ENCODE measurements at regions not wholly inside any gene's neighbourhood (a gene's known extent, or its start where the extent isn't known, plus 50 kb on each side); places are given as distances from the start of the nearest gene placed in this dataset.

DNA sequence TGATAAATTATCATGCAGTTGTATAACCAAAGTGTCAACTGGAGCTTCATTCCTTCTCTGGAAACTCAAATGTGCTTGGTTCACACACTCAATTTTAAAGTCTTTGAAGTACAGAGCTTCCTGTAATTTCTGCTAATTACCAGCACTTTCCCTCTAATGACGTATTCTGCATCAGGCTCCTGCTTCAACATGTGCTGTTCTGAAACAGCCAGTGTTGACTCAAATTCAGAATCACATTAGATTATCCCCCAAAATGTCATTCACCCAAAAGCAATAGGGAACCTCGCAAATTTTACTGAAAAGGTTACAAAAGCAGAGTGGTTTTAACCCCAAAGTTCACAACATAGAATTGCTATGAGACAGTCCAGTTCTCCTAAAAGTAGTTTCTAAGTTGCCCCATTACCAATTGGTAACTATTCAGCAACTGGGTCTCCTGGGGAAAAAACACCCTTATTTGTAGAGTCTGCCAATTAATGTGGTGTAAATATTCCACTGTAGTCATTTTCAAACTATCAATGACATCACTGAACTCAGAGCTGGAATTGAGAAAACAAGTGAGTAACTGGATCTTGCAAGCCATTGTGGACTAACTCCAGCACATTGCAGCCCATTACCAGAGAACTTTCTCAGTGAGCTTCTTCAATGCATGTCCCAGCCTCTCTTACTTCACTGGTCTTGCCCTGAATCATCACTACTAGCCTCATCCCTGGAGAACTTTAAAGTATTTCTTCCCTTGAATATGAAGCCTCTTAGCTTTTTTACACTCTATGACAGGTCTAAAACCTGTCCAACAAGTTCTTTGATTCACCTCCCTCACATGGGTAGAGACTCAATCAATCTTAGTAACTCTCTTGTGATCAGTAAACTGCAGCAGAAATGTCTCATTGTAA, 955.4 kb downstream of the EFNB2 start:
- no peaks in the 10 kb centered on the region for H3K27me3 ChIP-seq (ENCODE audit: control insufficient read depth, insufficient read depth, low read length)
- H3K36me3 Mint-ChIP-seq: no peaks in the 10 kb centered on the region
- no peak overlapping the region for H3K4me3 Mint-ChIP-seq

DNA sequence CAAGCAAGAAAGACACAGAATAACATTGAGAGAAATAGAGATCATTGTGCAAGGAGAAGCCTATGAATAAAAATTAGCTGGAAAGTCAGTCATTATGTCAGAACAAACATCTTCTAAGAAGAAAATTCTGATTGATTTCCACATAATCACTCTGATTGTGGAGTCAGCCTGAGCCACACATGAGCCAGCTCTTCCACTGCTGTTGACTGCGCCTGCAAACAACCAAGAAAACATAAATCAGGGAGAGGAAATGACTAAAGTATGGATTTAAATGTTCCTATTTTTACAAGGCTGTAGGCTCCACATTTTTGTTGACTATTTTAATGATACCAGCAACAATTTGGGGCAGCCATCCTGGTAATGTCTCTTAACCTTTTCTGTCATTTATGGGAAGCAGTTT, 962.3 kb downstream of the EFNB2 start:
- ATAC-seq (ENCODE audit: low read depth in 2 of 2) (no peak), DNase-seq (no peak)
- H3K27me3 Mint-ChIP-seq: no peaks in the 10 kb centered on the region
- Histone ChIP-seq H3K9me3 (ENCODE audit: control insufficient read depth in 2 of 2, low read length in 2 of 2) (no peaks in the 10 kb centered on the region), H3K36me3 (ENCODE audit: control insufficient read depth, insufficient read depth, low read length) (no peaks in the 10 kb centered on the region), H3K27me3 (ENCODE audit: control insufficient read depth, insufficient read depth, low read length) (no peaks in the 10 kb centered on the region), H3K27ac (ENCODE audit: insufficient read depth, low read length, poor library complexity, severe bottlenecking) (no peak overlapping the region), H3K4me3 (ENCODE audit: low read depth, low read length) (no peak overlapping the region), H3K4me1 (ENCODE audit: control insufficient read depth, insufficient read depth, low read length, poor library complexity, severe bottlenecking) (no peaks in the 10 kb centered on the region)
- peaks cover 0 to 20% (median 4%) of the 10 kb centered on the region in 7 donors for H3K9me3 Mint-ChIP-seq
- no peaks in the 10 kb centered on the region for H3K4me1 Mint-ChIP-seq
- no peak overlapping the region for H3K4me3 Mint-ChIP-seq
- H3K36me3 Mint-ChIP-seq: no peaks in the 10 kb centered on the region
- no peak overlapping the region for H3K27ac Mint-ChIP-seq

More for the DNA sequence above, 955.4 kb downstream of the EFNB2 start:
- Mint-ChIP-seq H3K9me3 (peaks cover 0 to 18% (median 4%) of the 10 kb centered on the region in 7 donors), H3K27ac (no peak overlapping the region), H3K4me1 (no peaks in the 10 kb centered on the region), H3K27me3 (no peaks in the 10 kb centered on the region)
- no peaks in the 10 kb centered on the region for H3K4me1 ChIP-seq (ENCODE audit: control insufficient read depth, insufficient read depth, low read length, poor library complexity, severe bottlenecking)
- no peak overlapping the region for H3K4me3 ChIP-seq (ENCODE audit: low read depth, low read length)
- no peak for ATAC-seq (ENCODE audit: low read depth in 2 of 2)
- H3K9me3 ChIP-seq (ENCODE audit: control insufficient read depth in 2 of 2, low read length in 2 of 2): no peaks in the 10 kb centered on the region
- no peaks in the 10 kb centered on the region for H3K36me3 ChIP-seq (ENCODE audit: control insufficient read depth, insufficient read depth, low read length)
- DNase-seq: no peak
- no peak overlapping the region for H3K27ac ChIP-seq (ENCODE audit: insufficient read depth, low read length, poor library complexity, severe bottlenecking)

DNA sequence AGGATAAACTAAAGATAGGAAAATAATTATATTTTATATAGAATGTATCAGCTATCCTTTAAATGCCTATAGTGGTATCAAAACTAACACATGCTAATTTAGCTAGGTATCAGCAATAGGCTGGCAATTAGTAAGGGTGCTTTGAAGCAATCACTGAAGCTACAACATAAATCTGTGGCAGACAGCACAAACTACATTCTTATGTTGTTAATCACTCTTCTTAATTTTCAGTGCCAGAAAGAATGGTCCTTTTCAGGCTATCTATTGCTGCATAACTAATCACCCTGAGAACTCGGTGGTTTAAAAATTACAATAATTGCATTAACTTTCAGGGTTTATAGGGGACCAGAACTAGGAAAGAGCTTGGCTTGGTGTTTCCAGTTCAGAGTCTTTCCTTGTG, 963.1 kb downstream of the EFNB2 start:
- Mint-ChIP-seq H3K36me3 (no peaks in the 10 kb centered on the region), H3K27ac (no peak overlapping the region), H3K4me1 (no peaks in the 10 kb centered on the region), H3K4me3 (no peak overlapping the region), H3K9me3 (peaks cover 0 to 25% (median 4%) of the 10 kb centered on the region in 7 donors), H3K27me3 (no peaks in the 10 kb centered on the region)
- Histone ChIP-seq H3K4me1 (ENCODE audit: control insufficient read depth, insufficient read depth, low read length, poor library complexity, severe bottlenecking) (no peaks in the 10 kb centered on the region), H3K4me3 (ENCODE audit: low read depth, low read length) (no peak overlapping the region), H3K27ac (ENCODE audit: insufficient read depth, low read length, poor library complexity, severe bottlenecking) (no peak overlapping the region), H3K36me3 (ENCODE audit: control insufficient read depth, insufficient read depth, low read length) (no peaks in the 10 kb centered on the region), H3K9me3 (ENCODE audit: control insufficient read depth in 2 of 2, low read length in 2 of 2) (no peaks in the 10 kb centered on the region), H3K27me3 (ENCODE audit: control insufficient read depth, insufficient read depth, low read length) (no peaks in the 10 kb centered on the region)
- DNase-seq (no peak), ATAC-seq (ENCODE audit: low read depth in 2 of 2) (no peak)

DNA sequence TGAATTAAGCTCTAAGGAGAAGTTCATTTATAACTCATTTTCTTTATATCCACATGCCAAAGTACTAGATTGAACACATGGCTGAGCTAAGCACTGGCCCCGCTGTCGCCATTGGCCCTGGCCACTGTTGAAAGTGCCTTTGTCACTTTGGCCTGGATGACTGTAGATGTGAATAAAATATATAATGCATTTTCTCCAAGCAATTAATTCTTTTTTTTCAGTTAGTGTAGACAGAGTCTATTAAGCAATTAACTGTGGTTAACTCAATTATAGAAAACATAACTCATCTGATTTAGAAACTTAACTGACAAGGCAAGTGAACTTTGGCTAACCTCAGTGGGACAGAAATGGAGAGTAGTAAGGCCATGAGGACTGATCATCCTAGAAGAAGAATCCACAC, 965.6 kb downstream of the EFNB2 start:
- H3K27me3 Mint-ChIP-seq: no peaks in the 10 kb centered on the region
- H3K4me3 ChIP-seq (ENCODE audit: low read depth, low read length): no peak overlapping the region
- no peaks in the 10 kb centered on the region for H3K4me1 ChIP-seq (ENCODE audit: control insufficient read depth, insufficient read depth, low read length, poor library complexity, severe bottlenecking)
- H3K27ac ChIP-seq (ENCODE audit: insufficient read depth, low read length, poor library complexity, severe bottlenecking): no peak overlapping the region
- no peaks in the 10 kb centered on the region for H3K9me3 ChIP-seq (ENCODE audit: control insufficient read depth in 2 of 2, low read length in 2 of 2)
- no peak overlapping the region for H3K27ac Mint-ChIP-seq
- no peaks in the 10 kb centered on the region for H3K4me1 Mint-ChIP-seq
- no peaks in the 10 kb centered on the region for H3K36me3 ChIP-seq (ENCODE audit: control insufficient read depth, insufficient read depth, low read length)
- no peaks in the 10 kb centered on the region for H3K27me3 ChIP-seq (ENCODE audit: control insufficient read depth, insufficient read depth, low read length)
- ATAC-seq (ENCODE audit: low read depth in 2 of 2): no peak
- no peak for DNase-seq
- H3K36me3 Mint-ChIP-seq: no peaks in the 10 kb centered on the region
- H3K4me3 Mint-ChIP-seq: no peak overlapping the region
- peaks cover 0 to 18% (median 4%) of the 10 kb centered on the region in 7 donors for H3K9me3 Mint-ChIP-seq

DNA sequence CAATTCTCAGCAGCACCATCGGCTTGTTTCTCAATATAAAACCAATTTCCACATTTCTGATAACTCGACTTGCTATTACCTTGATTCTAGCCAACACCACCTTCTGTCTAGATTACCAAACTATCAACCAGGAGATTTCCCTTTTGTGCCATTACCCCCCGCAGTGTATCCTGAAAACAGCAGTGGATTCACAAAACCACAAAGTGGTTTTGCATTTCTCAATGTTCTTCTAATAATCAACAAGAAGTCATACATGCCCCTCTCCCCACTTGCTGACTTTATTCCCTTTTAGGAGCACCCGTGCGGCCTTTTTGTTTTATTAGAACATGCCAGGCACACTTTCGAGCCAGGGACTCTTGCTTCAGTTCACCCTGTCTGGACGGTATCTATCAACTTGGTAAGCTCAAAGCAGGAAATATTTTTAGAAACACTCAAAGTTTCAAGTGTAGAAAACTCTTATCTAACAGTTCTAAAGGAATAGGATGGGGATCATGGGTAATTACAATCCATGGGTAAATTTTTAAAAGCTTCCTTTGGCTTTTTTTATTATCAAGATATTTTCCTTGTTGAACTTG, 967.4 kb downstream of the EFNB2 start:
- Histone ChIP-seq H3K9me3 (ENCODE audit: control insufficient read depth in 2 of 2, low read length in 2 of 2) (no peaks in the 10 kb centered on the region), H3K36me3 (ENCODE audit: control insufficient read depth, insufficient read depth, low read length) (no peaks in the 10 kb centered on the region), H3K4me1 (ENCODE audit: control insufficient read depth, insufficient read depth, low read length, poor library complexity, severe bottlenecking) (no peaks in the 10 kb centered on the region), H3K27me3 (ENCODE audit: control insufficient read depth, insufficient read depth, low read length) (no peaks in the 10 kb centered on the region), H3K27ac (ENCODE audit: insufficient read depth, low read length, poor library complexity, severe bottlenecking) (no peak overlapping the region), H3K4me3 (ENCODE audit: low read depth, low read length) (no peak overlapping the region)
- ATAC-seq (ENCODE audit: low read depth in 2 of 2) (no peak), DNase-seq (no peak)
- Mint-ChIP-seq H3K9me3 (peaks cover 0 to 14% (median 3%) of the 10 kb centered on the region in 7 donors), H3K27me3 (no peaks in the 10 kb centered on the region), H3K4me1 (no peaks in the 10 kb centered on the region), H3K36me3 (no peaks in the 10 kb centered on the region), H3K4me3 (no peak overlapping the region), H3K27ac (no peak overlapping the region)

DNA sequence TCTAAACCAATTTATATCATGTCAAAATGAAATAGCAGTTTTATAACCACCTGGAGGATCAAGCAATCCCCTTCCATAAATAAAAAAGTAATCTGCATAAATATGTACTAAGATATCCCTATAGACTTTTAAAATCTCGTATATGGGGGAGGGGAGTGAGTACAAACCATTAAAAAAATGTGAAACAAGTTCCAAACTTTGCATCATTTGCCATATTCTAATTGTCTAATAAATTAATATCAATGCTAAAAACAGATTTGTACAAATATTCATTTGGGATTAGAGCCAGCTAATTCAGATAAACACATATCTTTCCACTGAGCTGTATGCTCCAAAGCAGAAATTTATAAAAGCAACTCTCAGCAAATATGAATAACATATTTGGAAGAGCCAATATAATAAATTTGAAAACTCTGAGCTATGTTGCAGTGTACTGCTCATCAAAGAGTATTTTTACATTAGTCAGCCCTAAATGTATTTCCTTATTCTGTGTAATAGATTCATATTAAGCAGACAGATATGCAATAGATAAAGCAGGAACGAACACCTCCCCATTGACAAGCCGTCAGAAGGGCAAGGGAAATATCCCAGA, 970.2 kb downstream of the EFNB2 start:
- Histone ChIP-seq H3K36me3 (ENCODE audit: control insufficient read depth, insufficient read depth, low read length) (no peaks in the 10 kb centered on the region), H3K27ac (ENCODE audit: insufficient read depth, low read length, poor library complexity, severe bottlenecking) (no peak overlapping the region), H3K27me3 (ENCODE audit: control insufficient read depth, insufficient read depth, low read length) (no peaks in the 10 kb centered on the region), H3K9me3 (ENCODE audit: control insufficient read depth in 2 of 2, low read length in 2 of 2) (no peaks in the 10 kb centered on the region), H3K4me3 (ENCODE audit: low read depth, low read length) (no peak overlapping the region), H3K4me1 (ENCODE audit: control insufficient read depth, insufficient read depth, low read length, poor library complexity, severe bottlenecking) (no peaks in the 10 kb centered on the region)
- Mint-ChIP-seq H3K36me3 (no peaks in the 10 kb centered on the region), H3K27me3 (no peaks in the 10 kb centered on the region), H3K4me3 (no peak overlapping the region), H3K9me3 (peaks cover 0 to 8% (median 3%) of the 10 kb centered on the region in 7 donors), H3K4me1 (no peaks in the 10 kb centered on the region), H3K27ac (no peak overlapping the region)
- no peak for DNase-seq
- no peak for ATAC-seq (ENCODE audit: low read depth in 2 of 2)

DNA sequence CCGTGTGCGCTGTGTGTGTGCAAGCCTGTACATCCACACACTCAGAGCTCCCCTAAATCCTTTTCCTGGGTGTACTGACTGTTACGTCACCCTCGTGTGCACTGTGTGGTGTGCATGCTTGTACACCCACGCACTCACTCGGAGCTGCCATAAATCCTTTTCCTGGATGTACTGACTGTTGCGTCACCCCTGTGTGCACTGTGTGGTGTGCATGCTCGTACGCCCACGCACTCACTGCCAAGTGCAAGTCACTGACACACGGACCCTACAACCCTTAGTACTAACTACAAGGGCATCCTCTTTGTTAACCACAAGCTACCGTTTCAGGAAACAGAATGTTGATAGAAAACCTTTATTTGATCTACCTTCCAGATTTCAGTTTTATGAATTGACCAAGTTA, 983.4 kb downstream of the EFNB2 start:
- Histone ChIP-seq H3K9me3 (ENCODE audit: control insufficient read depth in 2 of 2, low read length in 2 of 2) (no peaks in the 10 kb centered on the region), H3K36me3 (ENCODE audit: control insufficient read depth, insufficient read depth, low read length) (no peaks in the 10 kb centered on the region), H3K27me3 (ENCODE audit: control insufficient read depth, insufficient read depth, low read length) (no peaks in the 10 kb centered on the region), H3K27ac (ENCODE audit: insufficient read depth, low read length, poor library complexity, severe bottlenecking) (no peak overlapping the region), H3K4me1 (ENCODE audit: control insufficient read depth, insufficient read depth, low read length, poor library complexity, severe bottlenecking) (no peaks in the 10 kb centered on the region), H3K4me3 (ENCODE audit: low read depth, low read length) (no peak overlapping the region)
- Mint-ChIP-seq H3K36me3 (no peaks in the 10 kb centered on the region), H3K9me3 (peaks cover under 1 to 9% (median 3%) of the 10 kb centered on the region in 7 donors), H3K4me1 (no peaks in the 10 kb centered on the region), H3K4me3 (no peak overlapping the region), H3K27me3 (no peaks in the 10 kb centered on the region), H3K27ac (no peak overlapping the region)
- ATAC-seq (ENCODE audit: low read depth in 2 of 2) (no peak), DNase-seq (no peak)

Measured in CD4-positive, CD25-positive, alpha-beta regulatory T cell (primary cell).